Right atrium auricular region (tissue), 2 donors: ENCODE measurements at regions not wholly inside any gene's neighbourhood (a gene's known extent, or its start where the extent isn't known, plus 50 kb on each side); places are given as distances from the start of the nearest gene placed in this dataset.

Source experiments
- DNase-seq: peaks from one replicate; pipeline ENCODE4 v3.0.0-alpha.2; 2019; ENCODE audit warnings: low spot score
- H3K27ac ChIP-seq, 2 donors: fragments of 200-600 bp; sonication (generic); 1 replicate in 1 of 2; 2 replicates in 1 of 2; pipeline ENCODE4 v1.5.1; 2016 to 2019
- H3K27me3 ChIP-seq, 2 donors: fragments of 200-600 bp; sonication (generic); one replicate each; pipeline versions ENCODE4 v1.5.1 to v1.6.0; 2017 to 2019
- H3K36me3 ChIP-seq: fragments of 200-600 bp; sonication (generic); one replicate; pipeline ENCODE4 v1.5.1; 2016
- H3K4me1 ChIP-seq, 2 donors: fragments of 200-600 bp; sonication (generic); one replicate each; pipeline versions ENCODE4 v1.5.1 to v1.6.0; 2017 to 2019
- H3K4me3 ChIP-seq, 2 donors: fragments of 200-600 bp; sonication (generic); 1 replicate in 1 of 2; 2 replicates in 1 of 2; pipeline ENCODE4 v1.5.1; 2017 to 2019; ENCODE audit warnings: mild to moderate bottlenecking in 1 of 2, moderate library complexity in 1 of 2
- H3K9me3 ChIP-seq, 2 donors: fragments of 200-600 bp; sonication (generic); one replicate each; pipeline ENCODE4 v1.5.1; 2019
- CTCF ChIP-seq, 2 donors: fragments of 200-600 bp; sonication (generic); IDR thresholded peaks; one replicate each; pipeline ENCODE4 v1.5.1; 2019; ENCODE audit warnings: antibody characterized with exemption in 2 of 2

DNA sequence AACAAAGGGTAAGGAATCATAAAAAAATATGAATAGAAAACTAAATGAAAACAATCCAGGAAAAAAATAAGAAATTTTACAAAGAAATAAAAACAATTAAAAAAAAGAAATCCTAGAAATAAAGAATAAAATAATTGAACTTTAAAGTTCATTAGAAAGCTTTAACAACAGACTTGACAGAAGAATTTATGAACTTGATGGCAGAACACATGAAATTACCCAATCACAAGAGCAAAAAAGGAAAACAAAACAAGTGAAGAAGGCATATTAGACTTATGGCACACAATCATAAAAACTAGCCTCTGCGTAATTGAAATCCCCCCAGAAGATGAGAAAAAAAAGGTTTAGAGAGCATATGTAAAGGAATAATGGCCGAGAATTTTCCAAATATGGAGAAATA, 802.5 kb upstream of the B3GALT2 start:
- Histone ChIP-seq H3K9me3 (peaks cover 4 to 52% of the 10 kb centered on the region in 2 donors), H3K4me1 (no peaks in the 10 kb centered on the region), H3K27me3 (no peaks in the 10 kb centered on the region), H3K4me3 (no peak overlapping the region), H3K27ac (no peak overlapping the region), H3K36me3 (no peaks in the 10 kb centered on the region)
- no peak for DNase-seq
- no peak for TF ChIP-seq CTCF (IDR thresholded peaks at IDR 0.05)

DNA sequence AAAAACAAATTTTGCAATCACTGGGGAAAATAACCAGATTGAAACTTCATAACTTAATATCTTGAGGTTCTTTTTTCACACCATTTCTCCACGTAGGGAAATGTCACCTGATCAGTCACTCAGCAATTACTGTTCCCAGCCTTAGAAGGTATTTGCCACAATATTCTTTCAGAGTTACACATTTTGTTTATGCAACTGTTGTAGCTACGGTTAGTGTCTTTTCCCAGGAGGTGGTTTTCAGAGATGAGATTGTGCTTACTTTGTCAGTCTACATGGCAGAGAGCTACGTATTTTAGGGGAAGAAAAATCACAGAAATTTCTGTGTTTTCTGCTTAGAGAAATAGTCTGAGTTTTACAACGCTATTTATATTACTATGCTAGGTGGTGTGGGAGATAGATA, 792.8 kb upstream of the B3GALT2 start:
- no peaks in the 10 kb centered on the region for H3K36me3 ChIP-seq
- no peak overlapping the region for H3K27ac ChIP-seq
- no peak overlapping the region for H3K4me3 ChIP-seq
- H3K4me1 ChIP-seq: no peaks in the 10 kb centered on the region
- H3K27me3 ChIP-seq: no peaks in the 10 kb centered on the region
- H3K9me3 ChIP-seq: peaks cover 0 to under 1% of the 10 kb centered on the region in 2 donors
- no peak for TF ChIP-seq CTCF (IDR thresholded peaks at IDR 0.05)
- no peak for DNase-seq

- Histone ChIP-seq H3K9me3 (no peaks in the 10 kb centered on the region), H3K36me3 (no peaks in the 10 kb centered on the region), H3K4me3 (no peak overlapping the region), H3K27ac (no peak overlapping the region), H3K4me1 (no peaks in the 10 kb centered on the region), H3K27me3 (no peaks in the 10 kb centered on the region)
- no peak for DNase-seq
- no peak for TF ChIP-seq CTCF (IDR thresholded peaks at IDR 0.05)
These were observed 787.9 kb upstream of the B3GALT2 start for GRCh38 chr1:193974286-193974798.

- no peak overlapping the region for H3K27ac ChIP-seq
- H3K36me3 ChIP-seq: no peaks in the 10 kb centered on the region
- DNase-seq: no peak
- no peak overlapping the region for H3K4me3 ChIP-seq
- no peak for TF ChIP-seq CTCF (IDR thresholded peaks at IDR 0.05)
- no peaks in the 10 kb centered on the region for H3K27me3 ChIP-seq
- no peaks in the 10 kb centered on the region for H3K9me3 ChIP-seq
- no peaks in the 10 kb centered on the region for H3K4me1 ChIP-seq
These were observed 787.0 kb upstream of the B3GALT2 start for GRCh38 chr1:193973428-193973827.

DNA sequence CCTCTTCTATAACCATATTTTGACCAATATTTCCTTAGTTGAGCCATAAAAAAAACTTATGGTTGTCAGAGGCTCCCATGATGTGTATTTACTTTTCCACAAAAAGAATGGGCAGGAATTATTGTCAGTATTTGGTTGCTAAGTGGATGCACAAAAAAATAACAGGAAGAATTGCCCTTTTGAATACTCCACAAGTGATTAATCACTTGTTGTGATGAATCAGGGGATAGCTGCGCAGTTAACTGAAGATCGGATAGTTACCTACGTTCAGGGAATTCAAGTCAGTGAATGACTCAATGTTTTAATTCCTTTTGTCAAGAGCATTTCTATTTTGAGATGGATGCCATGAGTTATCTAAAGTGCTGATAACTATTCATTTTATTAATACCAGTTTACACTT, 785.2 kb upstream of the B3GALT2 start:
- Histone ChIP-seq H3K27me3 (no peaks in the 10 kb centered on the region), H3K4me3 (no peak overlapping the region), H3K4me1 (no peaks in the 10 kb centered on the region), H3K27ac (peak overlapping the region in 1 of 2 donors; percentile 75), H3K9me3 (no peaks in the 10 kb centered on the region), H3K36me3 (no peaks in the 10 kb centered on the region)
- no peak for TF ChIP-seq CTCF (IDR thresholded peaks at IDR 0.05)
- DNase-seq: no peak

GRCh38 chr1:193960499-193960898, 774.1 kb upstream of the B3GALT2 start:
- Histone ChIP-seq H3K36me3 (no peaks in the 10 kb centered on the region), H3K27ac (peak overlapping the region; percentile 36 to 81), H3K4me3 (no peak overlapping the region), H3K27me3 (no peaks in the 10 kb centered on the region), H3K9me3 (peaks cover 0 to 6% of the 10 kb centered on the region in 2 donors), H3K4me1 (no peaks in the 10 kb centered on the region)
- DNase-seq: no peak
- TF ChIP-seq CTCF (IDR thresholded peaks at IDR 0.05): no peak
